IMR-90 (cell line): ENCODE measurements at regions not wholly inside any gene's neighbourhood (a gene's known extent, or its start where the extent isn't known, plus 50 kb on each side); places are given as distances from the start of the nearest gene placed in this dataset.

Experiments
- ATAC-seq: fragments of 200-7000 bp; cut with Tn5 transposase; 2 replicates; pipeline ENCODE4 v1.9.1; 2020; ENCODE audit warnings: low read depth, mild to moderate bottlenecking, moderate library complexity
- BruUV-seq: library from RNA; stranded (reverse); fragments of 400-500 nt; replicated peaks from 2 replicates; lab custom pipeline; 2021; lab: Mats Ljungman, UMichigan
- CTCF ChIA-PET: fragments of 300-600 bp; formaldehyde crosslinking; extraction: SDS; loops from one replicate; lab custom pipeline; 2021; ENCODE audit warnings: antibody characterized with exemption; lab: Yijun Ruan, JAX
- POLR2A ChIA-PET: fragments of 300-600 bp; sonication (Branson Sonifier 250); formaldehyde crosslinking; loops from one replicate; lab custom pipeline; 2022; ENCODE audit warnings: antibody characterized with exemption; ENCODE audit not compliant: unreplicated experiment; lab: Charles Lee
- DNase-seq: peaks from one replicate; pipeline ENCODE4 v3.0.0; 2013
- H2AFZ ChIP-seq: replicated peaks from 2 replicates; pipeline ENCODE3; 2013; ENCODE audit warnings: low read length, mild to moderate bottlenecking; ENCODE audit not compliant: poor library complexity
- H2AK5ac ChIP-seq: 2 replicates; pipeline ENCODE4 v1.6.1; 2013; ENCODE audit warnings: low read depth, low read length, inconsistent platforms
- H2AK9ac ChIP-seq: replicated peaks from 2 replicates; pipeline ENCODE3; 2013; ENCODE audit warnings: mild to moderate bottlenecking, low read depth, low read length, moderate library complexity; ENCODE audit not compliant: poor library complexity
- H2BK120ac ChIP-seq: 2 replicates; pipeline ENCODE4 v1.6.1; 2013; ENCODE audit warnings: low read depth, low read length, inconsistent platforms
- H2BK15ac ChIP-seq: 3 replicates; pipeline ENCODE4 v1.6.1; 2013; ENCODE audit warnings: low read depth, low read length, inconsistent platforms
- H2BK20ac ChIP-seq: 2 replicates; pipeline ENCODE4 v1.6.1; 2013; ENCODE audit warnings: low read depth, mild to moderate bottlenecking, inconsistent platforms, low read length, moderate library complexity
- H2BK5ac ChIP-seq: 2 replicates; pipeline ENCODE4 v1.6.1; 2013; ENCODE audit warnings: mild to moderate bottlenecking, low read depth, low read length, inconsistent platforms; ENCODE audit not compliant: poor library complexity, severe bottlenecking
- H3K14ac ChIP-seq: replicated peaks from 2 replicates; pipeline ENCODE4 v1.6.1; 2013; ENCODE audit warnings: low read depth, low read length, inconsistent platforms
- H3K18ac ChIP-seq: 2 replicates; pipeline ENCODE4 v1.6.1; 2013; ENCODE audit warnings: low read depth, low read length, control low read depth
- H3K23ac ChIP-seq: 2 replicates; pipeline ENCODE4 v1.6.1; 2013; ENCODE audit warnings: low read depth, low read length, inconsistent platforms
- H3K27ac ChIP-seq: 2 replicates; pipeline ENCODE4 v1.5.1; 2013; ENCODE audit warnings: mild to moderate bottlenecking, control low read depth, low read length; ENCODE audit not compliant: insufficient read depth
- H3K27me3 ChIP-seq: 2 replicates; pipeline ENCODE4 v1.6.1; 2013; ENCODE audit warnings: low read length; ENCODE audit not compliant: control insufficient read depth, insufficient read depth
- H3K36me3 ChIP-seq: 2 replicates; pipeline ENCODE4 v1.6.1; 2013; ENCODE audit warnings: low read length, mixed read lengths; ENCODE audit not compliant: control insufficient read depth, insufficient read depth
- H3K4ac ChIP-seq: 2 replicates; pipeline ENCODE4 v1.6.1; 2013; ENCODE audit warnings: low read depth, low read length, inconsistent platforms
- H3K4me1 ChIP-seq: 2 replicates; pipeline ENCODE4 v1.6.1; 2013; ENCODE audit warnings: low read length, mixed read lengths; ENCODE audit not compliant: control insufficient read depth, insufficient read depth
- H3K4me2 ChIP-seq: 2 replicates; pipeline ENCODE4 v1.6.1; 2013; ENCODE audit warnings: low read depth, mild to moderate bottlenecking, control low read depth, low read length, moderate library complexity
- H3K4me3 ChIP-seq: 2 replicates; pipeline ENCODE4 v1.5.1; 2013; ENCODE audit warnings: low read depth, mild to moderate bottlenecking, control low read depth, low read length, moderate library complexity; ENCODE audit not compliant: insufficient read depth
- H3K56ac ChIP-seq: 2 replicates; pipeline ENCODE4 v1.6.1; 2013; ENCODE audit warnings: low read length, inconsistent platforms; ENCODE audit not compliant: insufficient read depth; ENCODE audit errors: extremely low read depth
- H3K79me1 ChIP-seq, 2 experiments: 2 replicates each; pipeline ENCODE4 v1.6.1; 2013; ENCODE audit warnings: low read length in 2 of 2, inconsistent platforms in 1 of 2, low read depth in 1 of 2
- H3K9ac ChIP-seq: 2 replicates; pipeline ENCODE4 v1.6.1; 2013; ENCODE audit warnings: low read depth, low read length, control low read depth
- H3K9me1 ChIP-seq: 2 replicates; pipeline ENCODE4 v1.6.1; 2013; ENCODE audit warnings: low read length, inconsistent platforms; ENCODE audit not compliant: insufficient read depth
- H3K9me3 ChIP-seq: 2 replicates; pipeline ENCODE4 v1.6.1; 2013; ENCODE audit warnings: low read length; ENCODE audit not compliant: control insufficient read depth, insufficient read depth
- H4K20me1 ChIP-seq: 2 replicates; pipeline ENCODE4 v1.6.1; 2013; ENCODE audit warnings: low read length, inconsistent platforms; ENCODE audit not compliant: insufficient read depth
- H4K5ac ChIP-seq: 2 replicates; pipeline ENCODE4 v1.6.1; 2013; ENCODE audit warnings: mild to moderate bottlenecking, low read depth, low read length, control low read depth
- H4K8ac ChIP-seq, 2 experiments: 2 replicates each; pipeline ENCODE4 v1.6.1; 2013; ENCODE audit warnings: low read depth in 2 of 2, low read length in 2 of 2, control low read depth in 1 of 2, inconsistent platforms in 1 of 2
- H4K91ac ChIP-seq: 2 replicates; pipeline ENCODE4 v1.6.1; 2013; ENCODE audit warnings: low read depth, low read length, inconsistent platforms; ENCODE audit not compliant: insufficient read depth
- BHLHE40 ChIP-seq: fragments of 150-350 bp; IDR thresholded peaks from 2 replicates; pipeline ENCODE4 v1.6.1; 2016; ENCODE audit warnings: mild to moderate bottlenecking, low read depth, low read length
- CEBPB ChIP-seq: IDR thresholded peaks from 2 replicates; pipeline ENCODE4 v1.6.1; 2012; ENCODE audit warnings: low read depth, low read length, improper control_type of control experiment
- CHD1 ChIP-seq: IDR thresholded peaks from 2 replicates; pipeline ENCODE4 v1.6.1; 2012; ENCODE audit warnings: low read depth, low read length, improper control_type of control experiment
- FOS ChIP-seq: fragments of 150-350 bp; IDR thresholded peaks from 2 replicates; pipeline ENCODE4 v1.6.1; 2016; ENCODE audit warnings: low read depth, low read length
- MAFK ChIP-seq: IDR thresholded peaks from 2 replicates; pipeline ENCODE4 v1.6.1; 2012; ENCODE audit warnings: low read depth, low read length, improper control_type of control experiment
- MAZ ChIP-seq: IDR thresholded peaks from 2 replicates; pipeline ENCODE4 v1.6.1; 2012; ENCODE audit warnings: low read depth, mild to moderate bottlenecking, low read length, improper control_type of control experiment, moderate library complexity, borderline replicate concordance
- MXI1 ChIP-seq: IDR thresholded peaks from 2 replicates; pipeline ENCODE4 v1.6.1; 2012; ENCODE audit warnings: low read depth, mild to moderate bottlenecking, low read length, moderate library complexity, borderline replicate concordance
- NFE2L2 ChIP-seq: fragments of 150-350 bp; IDR thresholded peaks from 2 replicates; pipeline ENCODE4 v1.6.1; 2016; ENCODE audit warnings: low read depth, mild to moderate bottlenecking, low read length
- POLR2A ChIP-seq: IDR thresholded peaks from 2 replicates; pipeline ENCODE4 v1.6.1; 2012; ENCODE audit warnings: mild to moderate bottlenecking, low read depth, low read length
- RAD21 ChIP-seq: IDR thresholded peaks from 2 replicates; pipeline ENCODE4 v1.6.1; 2012; ENCODE audit warnings: low read length, improper control_type of control experiment
- RCOR1 ChIP-seq: IDR thresholded peaks from 2 replicates; pipeline ENCODE4 v1.6.1; 2012; ENCODE audit warnings: mild to moderate bottlenecking, low read length, improper control_type of control experiment; ENCODE audit not compliant: insufficient replicate concordance
- RFX5 ChIP-seq: IDR thresholded peaks from 2 replicates; pipeline ENCODE4 v1.8.0; 2012; ENCODE audit warnings: low read depth, mild to moderate bottlenecking, low read length, moderate library complexity
- SMC3 ChIP-seq: fragments of 150-350 bp; IDR thresholded peaks from 2 replicates; pipeline ENCODE4 v1.6.1; 2016; ENCODE audit warnings: low read depth, mild to moderate bottlenecking, antibody characterized with exemption, low read length, moderate library complexity
- WGBS, 2 experiments: methylation state at CpG; one replicate each; pipeline versions ENCODE4 v1.1.5 to v1.1.7; 2013; ENCODE audit warnings: missing lambda C conversion rate in 2 of 2; ENCODE audit not compliant: insufficient read length in 1 of 2; ENCODE audit errors: extremely low coverage in 2 of 2; 5-methylcytosine and 5-hydroxymethylcytosine counted together
- dilution Hi-C: fragments of 300-500 bp; cut with HindIII; formaldehyde crosslinking; loops from one replicate; pipeline ENCODE4 v1.14.3; 2018; ENCODE audit warnings: low sequenced_read_pairs; ENCODE audit not compliant: unreplicated experiment
- in situ Hi-C: fragments of 300-500 bp; cut with MboI; formaldehyde crosslinking; loops from 3 replicates; pipeline ENCODE4 v1.14.3; 2019; ENCODE audit warnings: low sequenced_read_pairs, inconsistent platforms, mixed read lengths
- intact Hi-C: fragments of 100-400 bp; cut with micrococcal nuclease; formaldehyde crosslinking; loops from 2 replicates; pipeline ENCODE4 v1.10.0; 2022
- TF ChIP-seq, protein P1 (sequence below): fragments of 150-350 bp; IDR thresholded peaks from 2 replicates; pipeline ENCODE4 v1.6.1; 2017; ENCODE audit warnings: mild to moderate bottlenecking, antibody characterized with exemption, low read length, low read depth
- TF ChIP-seq, protein P2 (sequence below): fragments of 150-350 bp; IDR thresholded peaks from 2 replicates; pipeline ENCODE4 v1.6.1; 2016; ENCODE audit warnings: low read depth, mild to moderate bottlenecking, low read length, moderate library complexity, borderline replicate concordance
- TF ChIP-seq, protein P3 (sequence below): conservative IDR thresholded peaks from 2 replicates; pipeline ENCODE4 v1.5.1; 2012; ENCODE audit warnings: mild to moderate bottlenecking, low read depth, low read length, improper control_type of control experiment

DNA sequence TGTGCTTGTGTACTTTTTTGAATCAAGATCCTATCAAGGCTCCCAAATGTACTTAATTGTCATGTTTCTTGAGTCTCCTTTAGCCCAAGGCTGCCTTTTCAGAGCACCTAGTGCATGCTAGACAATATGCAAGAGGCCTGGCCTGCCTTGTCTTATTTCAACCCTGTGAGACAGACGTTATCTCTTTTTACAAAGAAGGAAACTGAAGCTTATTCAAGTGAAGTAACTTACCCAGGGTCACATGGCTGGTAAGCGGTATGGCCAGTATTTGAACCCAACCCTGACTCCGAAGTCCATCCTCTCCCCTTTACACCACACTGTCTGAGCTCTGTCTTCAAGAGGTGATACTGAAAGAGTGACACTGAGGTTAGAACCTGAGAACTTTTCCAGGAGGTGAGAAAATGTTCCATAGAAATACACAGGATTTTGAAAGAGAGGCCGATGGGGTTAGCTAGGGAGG lies 505.1 kb downstream of the FOXO1 start:
- H2AFZ ChIP-seq: no peak overlapping the region
- dilution Hi-C loops (no loop called here), in situ Hi-C loops (no loop called here), intact Hi-C loops (no loop called here)
- no peak overlapping the region for H2BK15ac ChIP-seq
- H3K4ac ChIP-seq: no peak overlapping the region
- ATAC-seq (no peak), DNase-seq (no peak)
- no peak overlapping the region for H3K4me2 ChIP-seq
- no peak overlapping the region for H4K91ac ChIP-seq
- no peaks in the 10 kb centered on the region for H3K36me3 ChIP-seq
- ChIA-PET POLR2A (no interaction called here), CTCF (no interaction called here)
- no peaks in the 10 kb centered on the region; the same call in 1 of the 2 replicates for H3K9me1 ChIP-seq
- H3K9ac ChIP-seq: no peak overlapping the region
- H2BK20ac ChIP-seq: no peak overlapping the region
- H3K23ac ChIP-seq: no peak overlapping the region
- no CpG with 5 or more reads among the region's 4 CpGs for WGBS, 2 experiments
- no TSS peak for BruUV-seq
- no peak overlapping the region for H3K4me3 ChIP-seq
- H3K79me1 ChIP-seq: no peaks in the 10 kb centered on the region
- H3K4me1 ChIP-seq: no peaks in the 10 kb centered on the region
- no peak overlapping the region for H3K18ac ChIP-seq
- H2BK5ac ChIP-seq: no peak overlapping the region
- no peak overlapping the region for H2AK5ac ChIP-seq
- H3K56ac ChIP-seq: no peak overlapping the region
- no peak overlapping the region for H2BK120ac ChIP-seq
- no peaks in the 10 kb centered on the region; the same call in 1 of the 2 replicates for H3K27me3 ChIP-seq
- no peak overlapping the region for H4K8ac ChIP-seq
- H4K20me1 ChIP-seq: no peaks in the 10 kb centered on the region
- no peaks in the 10 kb centered on the region for H3K9me3 ChIP-seq
- TF ChIP-seq BHLHE40: no peak
- TF ChIP-seq, protein P1, sequence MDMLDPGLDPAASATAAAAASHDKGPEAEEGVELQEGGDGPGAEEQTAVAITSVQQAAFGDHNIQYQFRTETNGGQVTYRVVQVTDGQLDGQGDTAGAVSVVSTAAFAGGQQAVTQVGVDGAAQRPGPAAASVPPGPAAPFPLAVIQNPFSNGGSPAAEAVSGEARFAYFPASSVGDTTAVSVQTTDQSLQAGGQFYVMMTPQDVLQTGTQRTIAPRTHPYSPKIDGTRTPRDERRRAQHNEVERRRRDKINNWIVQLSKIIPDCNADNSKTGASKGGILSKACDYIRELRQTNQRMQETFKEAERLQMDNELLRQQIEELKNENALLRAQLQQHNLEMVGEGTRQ: no peak
- no peak for TF ChIP-seq RCOR1
- no peak for TF ChIP-seq MXI1
- TF ChIP-seq CEBPB: no peak
- TF ChIP-seq, protein P2, sequence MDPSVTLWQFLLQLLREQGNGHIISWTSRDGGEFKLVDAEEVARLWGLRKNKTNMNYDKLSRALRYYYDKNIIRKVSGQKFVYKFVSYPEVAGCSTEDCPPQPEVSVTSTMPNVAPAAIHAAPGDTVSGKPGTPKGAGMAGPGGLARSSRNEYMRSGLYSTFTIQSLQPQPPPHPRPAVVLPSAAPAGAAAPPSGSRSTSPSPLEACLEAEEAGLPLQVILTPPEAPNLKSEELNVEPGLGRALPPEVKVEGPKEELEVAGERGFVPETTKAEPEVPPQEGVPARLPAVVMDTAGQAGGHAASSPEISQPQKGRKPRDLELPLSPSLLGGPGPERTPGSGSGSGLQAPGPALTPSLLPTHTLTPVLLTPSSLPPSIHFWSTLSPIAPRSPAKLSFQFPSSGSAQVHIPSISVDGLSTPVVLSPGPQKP: no peak
- no peak for TF ChIP-seq RFX5
- no peak for TF ChIP-seq NFE2L2
- TF ChIP-seq MAZ: no peak
- no peak for TF ChIP-seq SMC3
- no peak for TF ChIP-seq RAD21
- no peak for TF ChIP-seq MAFK
- no peak for TF ChIP-seq CHD1
- TF ChIP-seq POLR2A: no peak
- TF ChIP-seq FOS: no peak
- TF ChIP-seq, protein P3, sequence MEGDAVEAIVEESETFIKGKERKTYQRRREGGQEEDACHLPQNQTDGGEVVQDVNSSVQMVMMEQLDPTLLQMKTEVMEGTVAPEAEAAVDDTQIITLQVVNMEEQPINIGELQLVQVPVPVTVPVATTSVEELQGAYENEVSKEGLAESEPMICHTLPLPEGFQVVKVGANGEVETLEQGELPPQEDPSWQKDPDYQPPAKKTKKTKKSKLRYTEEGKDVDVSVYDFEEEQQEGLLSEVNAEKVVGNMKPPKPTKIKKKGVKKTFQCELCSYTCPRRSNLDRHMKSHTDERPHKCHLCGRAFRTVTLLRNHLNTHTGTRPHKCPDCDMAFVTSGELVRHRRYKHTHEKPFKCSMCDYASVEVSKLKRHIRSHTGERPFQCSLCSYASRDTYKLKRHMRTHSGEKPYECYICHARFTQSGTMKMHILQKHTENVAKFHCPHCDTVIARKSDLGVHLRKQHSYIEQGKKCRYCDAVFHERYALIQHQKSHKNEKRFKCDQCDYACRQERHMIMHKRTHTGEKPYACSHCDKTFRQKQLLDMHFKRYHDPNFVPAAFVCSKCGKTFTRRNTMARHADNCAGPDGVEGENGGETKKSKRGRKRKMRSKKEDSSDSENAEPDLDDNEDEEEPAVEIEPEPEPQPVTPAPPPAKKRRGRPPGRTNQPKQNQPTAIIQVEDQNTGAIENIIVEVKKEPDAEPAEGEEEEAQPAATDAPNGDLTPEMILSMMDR: no peak
- H3K27ac ChIP-seq: no peak overlapping the region
- no peak overlapping the region for H2AK9ac ChIP-seq
- no peak overlapping the region for H4K5ac ChIP-seq
- H3K14ac ChIP-seq: no peak overlapping the region
